ENCODE measurements at regions not wholly inside any gene's neighbourhood (a gene's known extent, or its start where the extent isn't known, plus 50 kb on each side); places are given as distances from the start of the nearest gene placed in this dataset.
A peak's percentile ranks its signal among the peaks of the same experiment; 100 is the strongest.

DNA sequence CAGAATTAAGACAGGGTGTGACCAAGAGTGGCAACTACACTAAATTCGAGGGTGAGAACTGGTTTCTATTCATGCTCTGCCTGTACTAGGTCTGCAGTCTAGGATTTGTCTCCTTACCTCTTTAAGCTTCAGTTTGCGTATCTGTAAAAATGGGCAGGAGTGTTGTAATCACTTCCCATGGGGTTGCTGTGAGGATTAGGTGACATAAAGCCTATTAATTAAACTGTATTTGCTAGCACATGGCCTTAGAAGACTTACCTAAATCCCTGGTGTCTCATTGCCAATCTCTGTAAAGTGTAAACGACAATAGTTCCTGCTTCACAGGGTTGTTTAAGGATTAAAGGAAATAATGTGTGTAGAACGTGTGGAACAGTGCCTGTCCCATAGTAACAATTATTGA lies 193.6 kb downstream of the DRD1 start:
- Histone ChIP-seq H3K4me3 (no peak overlapping the region), H3K27ac (no peak overlapping the region)
- no peak for TF ChIP-seq CTCF (IDR thresholded peaks at IDR 0.05)
- no peak for DNase-seq (ENCODE audit: low spot score)

DNA sequence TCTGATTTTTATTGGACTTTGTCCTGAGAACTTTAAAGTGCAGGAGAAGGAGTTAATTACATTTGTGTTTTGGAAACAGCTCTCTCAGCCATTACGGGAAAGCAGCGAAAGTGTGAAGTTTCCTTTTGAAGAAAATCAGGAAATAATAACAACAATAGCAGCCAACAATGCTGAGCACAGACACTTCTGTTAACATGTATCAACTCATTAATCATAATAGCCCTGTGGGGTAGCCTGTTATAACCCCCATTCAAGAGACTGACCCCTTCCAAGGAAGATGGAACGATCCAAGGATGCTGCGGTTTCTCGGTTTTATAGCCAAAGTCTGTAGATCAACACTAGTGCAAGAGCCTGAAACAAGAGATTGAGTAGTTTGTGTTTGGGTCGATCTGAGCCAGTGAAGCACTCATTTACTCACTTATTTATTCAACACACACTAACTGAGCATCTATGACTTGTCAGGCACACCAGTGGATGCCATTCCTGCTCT lies 195.5 kb downstream of the DRD1 start:
- no peak for DNase-seq (ENCODE audit: low spot score)
- TF ChIP-seq CTCF (IDR thresholded peaks at IDR 0.05), result no peak
- H3K4me3 ChIP-seq, result no peak overlapping the region
- no peak overlapping the region for H3K27ac ChIP-seq

DNA sequence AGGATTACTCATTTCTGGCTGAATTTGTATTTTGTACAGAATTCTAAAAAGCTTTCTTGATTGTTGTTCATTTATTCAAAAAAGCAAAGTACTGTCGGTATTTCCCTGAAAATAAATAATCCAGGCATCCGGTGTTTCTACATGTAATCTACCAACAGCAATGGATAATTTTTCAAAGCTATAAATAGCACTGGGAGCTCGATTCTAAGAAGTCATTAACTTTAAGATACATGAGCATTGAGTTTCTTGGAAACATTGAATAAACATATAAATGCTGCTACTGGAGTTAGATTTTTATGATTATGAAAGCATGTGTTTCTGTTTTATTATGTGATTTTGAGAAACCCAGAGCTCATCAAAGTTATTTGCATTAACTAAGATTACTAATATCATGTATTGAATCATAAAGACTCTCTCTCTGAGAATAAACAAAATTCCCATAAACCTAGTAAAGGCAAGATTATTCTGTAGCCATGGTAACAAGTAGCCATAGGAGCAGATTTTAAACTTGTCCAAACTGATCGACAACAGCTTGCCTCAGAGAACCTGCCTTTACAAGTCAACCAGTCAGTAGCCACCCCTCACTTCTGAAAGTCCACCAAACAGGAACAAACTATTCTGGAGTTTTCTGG lies 197.0 kb downstream of the DRD1 start:
- no peak overlapping the region for H3K4me3 ChIP-seq
- no peak for TF ChIP-seq CTCF (IDR thresholded peaks at IDR 0.05)
- peak overlapping the region; percentile 25 to 80 for H3K27ac ChIP-seq
- no peak for DNase-seq (ENCODE audit: low spot score)

DNA sequence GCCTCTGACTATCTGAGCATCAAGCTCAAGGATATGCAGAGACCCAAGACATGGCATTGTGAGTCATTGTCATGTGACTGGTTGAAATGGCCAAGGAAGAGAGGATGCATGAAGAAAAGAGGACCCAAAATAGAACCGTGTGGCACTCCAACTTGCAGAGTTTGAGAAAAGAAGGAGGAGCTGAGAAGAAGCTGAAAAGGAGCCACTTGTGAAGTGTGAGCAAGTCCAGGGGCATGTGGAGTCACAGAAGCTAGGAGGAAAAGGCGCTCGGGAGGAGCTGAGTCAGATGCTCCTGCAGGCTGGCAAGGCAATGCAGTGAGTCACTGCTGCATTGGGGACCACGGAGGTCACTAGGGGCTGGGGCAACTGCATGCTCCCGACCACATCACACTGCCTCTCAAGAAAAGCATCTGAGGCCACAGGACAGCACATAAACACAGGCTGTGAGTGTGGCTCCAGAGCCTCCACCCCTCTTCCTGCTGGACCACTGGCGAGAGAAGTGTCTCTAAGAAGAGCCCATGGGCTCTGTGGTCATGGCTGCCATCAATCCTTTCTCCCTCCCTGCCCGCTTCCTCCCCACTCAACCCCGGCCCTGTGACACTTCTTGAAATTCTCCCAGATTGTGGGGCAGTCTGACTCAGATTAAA lies 197.6 kb downstream of the DRD1 start:
- Histone ChIP-seq H3K4me3 (no peak overlapping the region), H3K27ac (peak overlapping the region; percentile 25 to 80)
- no peak for DNase-seq (ENCODE audit: low spot score)
- no peak for TF ChIP-seq CTCF (IDR thresholded peaks at IDR 0.05)

DNA sequence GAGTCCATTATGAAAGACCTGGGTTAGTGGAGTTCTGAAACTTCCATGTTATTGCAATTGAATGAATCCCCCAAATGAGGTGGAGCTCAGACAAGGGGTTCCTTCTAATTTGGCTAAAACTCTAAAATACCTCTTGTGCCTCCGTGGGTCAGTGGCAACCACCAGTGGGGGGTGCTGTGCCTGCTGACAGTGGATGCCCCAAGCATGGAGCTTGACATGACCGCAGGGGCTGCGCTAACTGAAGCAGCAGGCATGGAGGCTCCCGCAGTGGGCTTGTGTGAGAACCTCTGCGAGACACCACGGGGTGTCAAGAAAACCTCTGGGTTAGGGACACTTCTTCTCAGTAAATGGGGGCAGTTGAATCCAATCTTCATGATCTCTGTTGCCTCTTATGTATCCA lies 200.5 kb downstream of the DRD1 start:
- no peak for TF ChIP-seq CTCF (IDR thresholded peaks at IDR 0.05)
- no peak overlapping the region for H3K4me3 ChIP-seq
- no peak for DNase-seq (ENCODE audit: low spot score)
- H3K27ac ChIP-seq, result no peak overlapping the region

- H3K27ac ChIP-seq, result no peak overlapping the region
- no peak for DNase-seq (ENCODE audit: low spot score)
- no peak overlapping the region for H3K4me3 ChIP-seq
- no peak for TF ChIP-seq CTCF (IDR thresholded peaks at IDR 0.05)
Observed at GRCh38 chr5:175242207-175242606, 201.8 kb downstream of the DRD1 start.

- no peak overlapping the region for H3K4me3 ChIP-seq
- no peak for TF ChIP-seq CTCF (IDR thresholded peaks at IDR 0.05)
- no peak for DNase-seq (ENCODE audit: low spot score)
- H3K27ac ChIP-seq, result no peak overlapping the region
Observed at GRCh38 chr5:175238326-175238725, 205.7 kb downstream of the DRD1 start.

All from coronary artery (tissue), 2 donors.